Panc1 (cell line): ENCODE measurements at regions not wholly inside any gene's neighbourhood (a gene's known extent, or its start where the extent isn't known, plus 50 kb on each side); places are given as distances from the start of the nearest gene placed in this dataset.

Experiments
- ATAC-seq: fragments of 200-7000 bp; cut with Tn5 transposase; 2 replicates; pipeline ENCODE4 v1.9.1; 2020; ENCODE audit warnings: mild to moderate bottlenecking, moderate library complexity
- BruUV-seq: library from RNA; stranded (reverse); fragments of 400-500 nt; replicated peaks from 2 replicates; lab custom pipeline; 2021; lab: Mats Ljungman, UMichigan
- CTCF ChIA-PET: fragments of 300-600 bp; sonication (Branson Sonifier 250); formaldehyde crosslinking; loops from one replicate; lab custom pipeline; 2022; ENCODE audit warnings: antibody characterized with exemption; lab: Charles Lee
- POLR2A ChIA-PET: fragments of 300-600 bp; sonication (Branson Sonifier 250); formaldehyde crosslinking; loops from one replicate; lab custom pipeline; 2022; ENCODE audit warnings: antibody characterized with exemption; lab: Charles Lee
- DNase-seq: peaks from one replicate; pipeline ENCODE4 v3.0.0-alpha.2; 2010; ENCODE audit warnings: low read depth, low spot score
- H3K27ac ChIP-seq: 2 replicates; pipeline ENCODE4 v1.5.1; 2011; ENCODE audit warnings: mild to moderate bottlenecking, low read length, inconsistent platforms
- H3K27me3 ChIP-seq: fragments of 200-500 bp; sonication (Bioruptor generic); 2 replicates; pipeline ENCODE4 v1.6.0; 2014; ENCODE audit warnings: low read length, inconsistent platforms; ENCODE audit not compliant: control insufficient read depth, insufficient read depth
- H3K36me3 ChIP-seq: fragments of 200-500 bp; sonication (Bioruptor generic); 2 replicates; pipeline ENCODE4 v1.5.1; 2014; ENCODE audit warnings: inconsistent platforms, mild to moderate bottlenecking, low read length, moderate library complexity; ENCODE audit not compliant: control insufficient read depth, insufficient read depth
- H3K4me1 ChIP-seq: 2 replicates; pipeline ENCODE4 v1.5.1; 2011; ENCODE audit warnings: inconsistent platforms, mild to moderate bottlenecking, low read length, moderate library complexity; ENCODE audit not compliant: control insufficient read depth, insufficient read depth
- H3K4me3 ChIP-seq, 2 experiments: 2 replicates each; pipeline ENCODE4 v1.5.1; 2011 to 2012; ENCODE audit warnings: low read depth in 2 of 2, low read length in 2 of 2, mild to moderate bottlenecking in 2 of 2, inconsistent platforms in 1 of 2, moderate library complexity in 1 of 2
- H3K9me3 ChIP-seq: fragments of 200-500 bp; sonication (Bioruptor generic); 2 replicates; pipeline ENCODE4 v1.5.1; 2014; ENCODE audit warnings: low read depth, mild to moderate bottlenecking, inconsistent platforms, low read length, moderate library complexity; ENCODE audit not compliant: control insufficient read depth, insufficient read depth
- CTCF ChIP-seq: fragments of 450-650 bp; IDR thresholded peaks from 2 replicates; pipeline ENCODE4 v1.5.1; 2017; ENCODE audit warnings: mild to moderate bottlenecking
- POLR2AphosphoS5 ChIP-seq: IDR thresholded peaks from 2 replicates; pipeline ENCODE4 v1.6.1; 2012; ENCODE audit warnings: mild to moderate bottlenecking, low read depth, low read length, moderate library complexity
- REST ChIP-seq, 2 experiments: IDR thresholded peaks; 2 replicates each; pipeline ENCODE4 v1.6.1; 2011 to 2012; ENCODE audit warnings: low read depth in 2 of 2, control low read depth in 1 of 2, low read length in 1 of 2, mild to moderate bottlenecking in 1 of 2, moderate library complexity in 1 of 2; ENCODE audit not compliant: insufficient read depth in 1 of 2
- SIN3A ChIP-seq: IDR thresholded peaks from 2 replicates; pipeline ENCODE4 v1.6.1; 2012; ENCODE audit warnings: low read depth, mild to moderate bottlenecking, low read length, moderate library complexity, borderline replicate concordance; ENCODE audit not compliant: insufficient read depth
- TCF7L2 ChIP-seq: IDR thresholded peaks from 2 replicates; pipeline ENCODE4 v1.6.1; 2011; ENCODE audit warnings: mild to moderate bottlenecking, low read depth, low read length, inconsistent platforms
- in situ Hi-C: cut with HindIII; loops from 2 replicates; pipeline ENCODE4 v1.10.0; 2016; ENCODE audit warnings: low sequenced_read_pairs, low pct_unique_long_range_greater_than_20kb
- intact Hi-C: fragments of 100-400 bp; cut with micrococcal nuclease; formaldehyde crosslinking; loops from one replicate; pipeline ENCODE4 v1.10.0; 2022; ENCODE audit not compliant: unreplicated experiment

- no peaks in the 10 kb centered on the region for H3K9me3 ChIP-seq
- in situ Hi-C loops: no loop called here
- no peak for ATAC-seq
Observed at GRCh38 chr3:115476472-115476871, 146.8 kb upstream of the GAP43 start.

GRCh38 chr3:115478359-115478758, 145.0 kb upstream of the GAP43 start:
- H3K4me3 ChIP-seq: no peak overlapping the region
- H3K36me3 ChIP-seq: no peaks in the 10 kb centered on the region
- TF ChIP-seq SIN3A (no peak), CTCF (no peak), POLR2AphosphoS5 (no peak), TCF7L2 (no peak), REST (IDR thresholded peaks at IDR 0.05; ENCODE audit: insufficient read depth in 1 of 2, low read depth in 2 of 2, low read length in 1 of 2) (no peak)
- ATAC-seq (no peak), DNase-seq (no peak)
- no peaks in the 10 kb centered on the region for H3K4me1 ChIP-seq
- CTCF ChIA-PET: no interaction called here
- no peaks in the 10 kb centered on the region for H3K9me3 ChIP-seq
- intact Hi-C loops: no loop called here
- no peak overlapping the region for H3K27ac ChIP-seq
- H3K27me3 ChIP-seq: no peaks in the 10 kb centered on the region
- BruUV-seq: no TSS peak
- in situ Hi-C loops: no loop called here
- POLR2A ChIA-PET: no interaction called here

More at GRCh38 chr3:115476472-115476871, 146.8 kb upstream of the GAP43 start:
- DNase-seq: no peak
- intact Hi-C loops: no loop called here
- H3K27ac ChIP-seq: no peak overlapping the region
- no peaks in the 10 kb centered on the region for H3K36me3 ChIP-seq
- POLR2A ChIA-PET: interaction anchor here (0.7 kb wide), 1 partner anchor 443 kb away, joined by 3 read pairs; no protein-coding TSS in a partner anchor
- no peak overlapping the region for H3K4me3 ChIP-seq
- no peaks in the 10 kb centered on the region for H3K27me3 ChIP-seq
- CTCF ChIA-PET: no interaction called here
- no TSS peak for BruUV-seq
- TF ChIP-seq POLR2AphosphoS5: no peak
- TF ChIP-seq TCF7L2: no peak
- TF ChIP-seq REST (IDR thresholded peaks at IDR 0.05; ENCODE audit: insufficient read depth in 1 of 2, low read depth in 2 of 2, low read length in 1 of 2): no peak
- TF ChIP-seq SIN3A: no peak
- TF ChIP-seq CTCF: no peak
- H3K4me1 ChIP-seq: no peaks in the 10 kb centered on the region
